ENCODE measurements at regions not wholly inside any gene's neighbourhood (a gene's known extent, or its start where the extent isn't known, plus 50 kb on each side); places are given as distances from the start of the nearest gene placed in this dataset.

GRCh38 chr3:147744967-147745366 lies 335.8 kb downstream of the ZIC1 start:
- no peaks in the 10 kb centered on the region for H3K9me3 ChIP-seq (replicated peaks; ENCODE audit: control insufficient read depth, insufficient read depth, low read length)
- no peak overlapping the region for H3K4me2 ChIP-seq (ENCODE audit: control insufficient read depth, insufficient read depth)
- ChIA-PET CTCF (interaction anchor here (1.7 kb wide), 1 partner anchor 332 kb away, joined by 4 read pairs; no protein-coding TSS in a partner anchor), SMC1A (ENCODE audit: uncharacterized antibody, unreplicated experiment) (no interaction called here), RAD21 (ENCODE audit: unreplicated experiment) (no interaction called here), POLR2A (no interaction called here)
- ATAC-seq (no peak), FAIRE-seq (no peak), DNase-seq (ENCODE audit: low read depth, low spot score) (no peak)
- H3K27me3 ChIP-seq (replicated peaks in 1 of 2; ENCODE audit: control insufficient read depth in 2 of 2, insufficient read depth in 2 of 2, low read length in 1 of 2) = no peaks in the 10 kb centered on the region
- no peak overlapping the region for H3K4me3 ChIP-seq
- in situ Hi-C loops (cut with MboI) (no loop called here), intact Hi-C loops (cut with micrococcal nuclease; ENCODE audit: unreplicated experiment) (no loop called here)
- no peaks in the 10 kb centered on the region for H3K36me3 ChIP-seq (ENCODE audit: control insufficient read depth in 2 of 2, insufficient read depth in 2 of 2, low read length in 1 of 2)
- no peaks in the 10 kb centered on the region for H3K4me1 ChIP-seq (ENCODE audit: control insufficient read depth, insufficient read depth, low read length)
- no peak overlapping the region for H2AFZ ChIP-seq (ENCODE audit: control insufficient read depth, low read depth, low read length)
- no peak overlapping the region for H3K27ac ChIP-seq (ENCODE audit: control insufficient read depth, insufficient read depth)
- TF ChIP-seq ZNF217 (IDR thresholded peaks at IDR 0.05) (no peak), ASH2L (IDR thresholded peaks at IDR 0.05; ENCODE audit: borderline replicate concordance, low read depth) (no peak), ZNF207 (IDR thresholded peaks at IDR 0.05; ENCODE audit: borderline replicate concordance) (no peak), RELB (IDR thresholded peaks at IDR 0.05; ENCODE audit: low read depth) (no peak), IRF3 (IDR thresholded peaks at IDR 0.05) (no peak), BCL11A (IDR thresholded peaks at IDR 0.05; ENCODE audit: low read depth, low read length) (no peak), BCLAF1 (IDR thresholded peaks at IDR 0.05) (no peak), TBL1XR1 (IDR thresholded peaks at IDR 0.05; ENCODE audit: low read depth, low read length) (no peak), RELA (IDR thresholded peaks at IDR 0.05; ENCODE audit: borderline replicate concordance, partially characterized antibody) (no peak), ZBTB11 (CRISPR knock-in tag; IDR thresholded peaks at IDR 0.05) (no peak)
- H3K79me2 ChIP-seq (ENCODE audit: control insufficient read depth, insufficient read depth, low read length) = no peaks in the 10 kb centered on the region
- no peaks in the 10 kb centered on the region for H4K20me1 ChIP-seq (ENCODE audit: control insufficient read depth, insufficient read depth)
- no peak overlapping the region for H3K9ac ChIP-seq (ENCODE audit: control insufficient read depth, insufficient read depth, low read length)
- 0% methylated on average over 2 of the region's 2 CpGs for WGBS (ENCODE audit: insufficient coverage, insufficient replicate concordance, low lambda C conversion rate, missing lambda C conversion rate)
- BruUV-seq (replicated peaks) = no TSS peak
